ENCODE measurements at regions not wholly inside any gene's neighbourhood (a gene's known extent, or its start where the extent isn't known, plus 50 kb on each side); places are given as distances from the start of the nearest gene placed in this dataset.

- Histone ChIP-seq H3K9ac (ENCODE audit: insufficient read depth, low read length, poor library complexity, severe bottlenecking) (no peak overlapping the region), H3K4me1 (ENCODE audit: control insufficient read depth in 1 of 2, insufficient read depth in 2 of 2, low read length in 2 of 2) (no peaks in the 10 kb centered on the region), H3K27ac (ENCODE audit: low read depth in 1 of 2, low read length in 2 of 2) (no peak overlapping the region), H2AFZ (ENCODE audit: insufficient read depth, low read depth, low read length, poor library complexity, severe bottlenecking) (no peak overlapping the region), H4K20me1 (ENCODE audit: insufficient read depth, low read length) (no peaks in the 10 kb centered on the region), H3K79me2 (ENCODE audit: insufficient read depth, low read length) (no peaks in the 10 kb centered on the region), H3K9me3 (replicated peaks in 1 of 2; ENCODE audit: control insufficient read depth in 1 of 2, insufficient read depth in 1 of 2, low read length in 2 of 2) (peaks cover 8 to 9% of the 10 kb centered on the region in 2 donors), H3K4me3 (replicated peaks in 1 of 3; ENCODE audit: low read depth in 2 of 3, low read length in 3 of 3) (no peak overlapping the region), H3K4me2 (replicated peaks; ENCODE audit: extremely low read depth, low read length, poor library complexity, severe bottlenecking) (no peak overlapping the region), H3K27me3 (ENCODE audit: control insufficient read depth in 2 of 2, insufficient read depth in 2 of 2, low read length in 2 of 2) (no peaks in the 10 kb centered on the region), H3K36me3 (replicated peaks in 1 of 2; ENCODE audit: control insufficient read depth in 1 of 2, insufficient read depth in 2 of 2, low read length in 2 of 2) (no peaks in the 10 kb centered on the region)
- Mint-ChIP-seq H3K27me3 (ENCODE audit: low read depth in 3 of 3) (peaks cover 0 to 2% (median 0%) of the 10 kb centered on the region in 3 donors), H3K4me1 (no peaks in the 10 kb centered on the region), H3K27ac (no peak overlapping the region), H3K4me3 (no peak overlapping the region), H3K36me3 (no peaks in the 10 kb centered on the region), H3K9me3 (peaks cover 4 to 12% (median 6%) of the 10 kb centered on the region in 7 donors)
- DNase-seq = no peak
- intact Hi-C loops (cut with micrococcal nuclease) = no loop called here
- WGBS (ENCODE audit: insufficient coverage) = no CpG with 5 or more reads among the region's 6 CpGs
- no peak for TF ChIP-seq CTCF (IDR thresholded peaks at IDR 0.05)
Observed at GRCh38 chr3:78344918-78345317, 1305.0 kb downstream of the ROBO2 start.

- H2AFZ ChIP-seq (ENCODE audit: insufficient read depth, low read depth, low read length, poor library complexity, severe bottlenecking) = no peak overlapping the region
- intact Hi-C loops (cut with micrococcal nuclease) = no loop called here
Observed at GRCh38 chr3:78347176-78347575, 1307.3 kb downstream of the ROBO2 start.

More at GRCh38 chr3:78347176-78347575, 1307.3 kb downstream of the ROBO2 start:
- Histone ChIP-seq H3K4me1 (ENCODE audit: control insufficient read depth in 1 of 2, insufficient read depth in 2 of 2, low read length in 2 of 2) (no peaks in the 10 kb centered on the region), H3K27me3 (ENCODE audit: control insufficient read depth in 2 of 2, insufficient read depth in 2 of 2, low read length in 2 of 2) (no peaks in the 10 kb centered on the region), H4K20me1 (ENCODE audit: insufficient read depth, low read length) (no peaks in the 10 kb centered on the region), H3K79me2 (ENCODE audit: insufficient read depth, low read length) (no peaks in the 10 kb centered on the region), H3K9ac (ENCODE audit: insufficient read depth, low read length, poor library complexity, severe bottlenecking) (no peak overlapping the region), H3K27ac (ENCODE audit: low read depth in 1 of 2, low read length in 2 of 2) (no peak overlapping the region), H3K9me3 (replicated peaks in 1 of 2; ENCODE audit: control insufficient read depth in 1 of 2, insufficient read depth in 1 of 2, low read length in 2 of 2) (no peaks in the 10 kb centered on the region), H3K4me3 (replicated peaks in 1 of 3; ENCODE audit: low read depth in 2 of 3, low read length in 3 of 3) (no peak overlapping the region), H3K36me3 (replicated peaks in 1 of 2; ENCODE audit: control insufficient read depth in 1 of 2, insufficient read depth in 2 of 2, low read length in 2 of 2) (no peaks in the 10 kb centered on the region), H3K4me2 (replicated peaks; ENCODE audit: extremely low read depth, low read length, poor library complexity, severe bottlenecking) (no peak overlapping the region)
- Mint-ChIP-seq H3K9me3 (peaks cover 2 to 8% (median 4%) of the 10 kb centered on the region in 7 donors), H3K4me1 (no peaks in the 10 kb centered on the region), H3K27me3 (ENCODE audit: low read depth in 3 of 3) (peaks cover 0 to 2% (median 0%) of the 10 kb centered on the region in 3 donors), H3K4me3 (no peak overlapping the region), H3K27ac (no peak overlapping the region), H3K36me3 (no peaks in the 10 kb centered on the region)
- WGBS (ENCODE audit: insufficient coverage) = no CpG with 5 or more reads among the region's 2 CpGs
- TF ChIP-seq CTCF (IDR thresholded peaks at IDR 0.05) = no peak
- DNase-seq = no peak

Data from CD14-positive monocyte (primary cell).